DOHH2 (cell line): ENCODE measurements at regions not wholly inside any gene's neighbourhood (a gene's known extent, or its start where the extent isn't known, plus 50 kb on each side); places are given as distances from the start of the nearest gene placed in this dataset.

Experiments used
- CTCF ChIP-seq: fragments of 200-600 bp; sonication (generic); IDR thresholded peaks from one replicate; pipeline ENCODE4 v1.5.1; 2014; ENCODE audit warnings: antibody characterized with exemption, mild to moderate bottlenecking, low read depth, low read length; ENCODE audit not compliant: poor library complexity, severe bottlenecking
- EZH2phosphoT487 ChIP-seq: fragments of 200-600 bp; sonication (generic); IDR thresholded peaks from 2 replicates; pipeline ENCODE4 v1.6.1; 2017; ENCODE audit warnings: borderline replicate concordance, mild to moderate bottlenecking, antibody characterized with exemption, low read length, moderate library complexity, mixed read lengths

GRCh38 chr1:87457408-87457807 is 128.7 kb downstream of the LMO4 start:
- TF ChIP-seq CTCF: no peak
- TF ChIP-seq EZH2phosphoT487: no peak
